SH-SY5Y (cell line): ENCODE measurements at regions not wholly inside any gene's neighbourhood (a gene's known extent, or its start where the extent isn't known, plus 50 kb on each side); places are given as distances from the start of the nearest gene placed in this dataset.

Experiments
- GATA2 ChIP-seq: IDR thresholded peaks from 2 replicates; pipeline ENCODE4 v1.6.1; 2011; ENCODE audit warnings: mild to moderate bottlenecking, low read depth, low read length
- GATA3 ChIP-seq: IDR thresholded peaks from 2 replicates; pipeline ENCODE4 v1.6.1; 2011; ENCODE audit warnings: low read depth, mild to moderate bottlenecking, low read length, moderate library complexity

DNA sequence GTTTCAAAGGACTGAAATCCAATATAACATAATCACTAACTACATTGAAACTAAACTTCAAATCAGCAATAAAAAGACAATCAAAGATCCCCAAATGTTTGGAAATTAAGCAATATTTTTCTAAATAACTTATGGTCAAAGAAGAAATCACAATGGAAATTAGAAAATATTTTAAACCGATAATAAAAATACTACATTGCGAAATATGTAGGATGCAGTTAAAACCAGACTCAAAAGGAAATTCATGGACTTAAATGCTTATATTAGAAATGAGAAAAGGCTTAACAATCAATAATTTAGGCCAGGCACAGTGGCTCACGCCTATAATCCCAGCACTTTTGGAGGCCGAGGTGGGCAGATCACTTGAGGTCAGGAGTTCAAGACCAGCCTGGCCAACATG, 79.0 kb upstream of the HAAO start:
- TF ChIP-seq GATA3 (no peak), GATA2 (no peak)

DNA sequence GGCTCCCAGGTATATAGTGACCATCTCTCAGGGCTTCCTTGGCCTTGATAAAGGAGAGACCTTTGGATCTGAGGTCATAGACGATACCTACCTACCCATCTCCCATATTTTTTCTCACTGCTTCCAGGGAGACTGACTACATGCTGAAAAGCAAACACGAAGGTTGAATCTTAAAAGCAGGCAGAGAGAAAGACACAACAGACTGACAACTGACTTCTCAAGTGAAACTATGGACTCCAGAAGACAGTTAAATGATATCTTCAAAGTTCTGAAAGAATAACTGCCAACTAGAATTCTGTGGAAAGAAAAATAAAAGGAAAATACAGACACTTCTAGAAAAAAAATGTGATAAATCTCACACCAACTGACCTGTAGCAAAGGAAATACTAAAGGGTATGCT, 76.5 kb upstream of the HAAO start:
- TF ChIP-seq GATA3 (no peak), GATA2 (no peak)

DNA sequence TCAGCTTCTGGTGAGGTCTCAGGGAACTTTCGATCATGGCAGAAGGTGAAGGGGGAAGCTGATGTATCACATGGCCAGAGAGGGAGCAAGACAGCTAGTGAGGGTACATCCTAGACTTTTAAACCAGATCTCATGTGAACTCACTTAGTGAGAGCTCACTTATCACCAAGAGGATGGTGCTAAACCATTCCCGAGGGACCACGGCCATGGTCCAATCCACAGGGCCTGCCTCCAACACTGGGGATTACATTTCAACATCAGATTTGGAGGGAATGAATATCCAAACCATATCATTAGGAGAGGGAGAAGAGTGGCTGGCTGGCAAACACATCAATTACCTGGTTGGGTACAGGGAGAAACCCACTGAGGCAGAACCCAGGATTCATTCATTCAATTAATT, 75.7 kb upstream of the HAAO start:
- TF ChIP-seq GATA3 (no peak), GATA2 (no peak)

DNA sequence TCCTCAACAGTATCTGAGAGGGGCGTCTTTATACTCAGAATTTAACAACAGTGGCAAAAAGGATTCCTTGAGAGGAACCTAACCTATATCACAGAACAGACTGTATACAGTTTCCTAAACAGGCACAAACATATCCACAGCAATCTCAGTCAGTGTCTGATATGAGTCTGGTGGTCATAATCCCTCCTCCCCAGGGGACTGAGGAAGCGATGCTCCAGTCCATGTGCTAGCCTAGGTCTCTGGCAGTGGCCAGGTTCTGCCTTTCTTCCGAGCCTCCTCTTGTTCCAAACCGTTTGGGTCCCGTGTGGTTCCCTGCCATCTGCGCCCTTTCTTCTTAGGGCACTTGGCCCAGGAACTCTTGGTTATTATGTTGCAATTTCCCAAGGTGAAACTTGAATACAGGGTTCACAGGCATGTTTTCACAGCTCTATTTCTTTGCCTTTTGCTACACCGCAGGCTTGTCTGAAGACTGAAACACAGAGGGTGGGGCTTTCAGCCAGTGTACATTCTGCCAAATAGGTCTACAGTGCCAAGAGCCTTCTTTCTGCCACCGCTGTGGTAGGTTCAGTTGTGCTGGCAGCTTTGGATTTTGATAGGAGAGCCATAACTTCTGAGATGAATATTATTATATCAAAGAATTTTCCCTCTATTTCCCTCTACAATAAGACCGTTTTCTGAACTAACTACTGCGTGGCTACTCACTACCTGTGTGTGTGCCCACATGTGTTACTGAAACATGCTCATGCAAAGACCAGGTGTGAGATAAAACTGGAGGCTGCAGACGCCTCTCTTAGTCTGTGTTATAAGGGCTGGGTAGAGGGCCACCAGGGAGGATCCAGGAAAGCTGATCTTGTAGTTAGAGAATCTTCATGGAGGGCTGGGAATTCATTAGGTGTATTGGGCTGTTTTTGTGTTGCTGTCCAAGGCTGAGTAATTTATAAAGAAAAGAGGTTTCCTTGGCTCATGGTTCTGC, 75.0 kb upstream of the HAAO start:
- no peak for TF ChIP-seq GATA3
- TF ChIP-seq GATA2 = no peak

DNA sequence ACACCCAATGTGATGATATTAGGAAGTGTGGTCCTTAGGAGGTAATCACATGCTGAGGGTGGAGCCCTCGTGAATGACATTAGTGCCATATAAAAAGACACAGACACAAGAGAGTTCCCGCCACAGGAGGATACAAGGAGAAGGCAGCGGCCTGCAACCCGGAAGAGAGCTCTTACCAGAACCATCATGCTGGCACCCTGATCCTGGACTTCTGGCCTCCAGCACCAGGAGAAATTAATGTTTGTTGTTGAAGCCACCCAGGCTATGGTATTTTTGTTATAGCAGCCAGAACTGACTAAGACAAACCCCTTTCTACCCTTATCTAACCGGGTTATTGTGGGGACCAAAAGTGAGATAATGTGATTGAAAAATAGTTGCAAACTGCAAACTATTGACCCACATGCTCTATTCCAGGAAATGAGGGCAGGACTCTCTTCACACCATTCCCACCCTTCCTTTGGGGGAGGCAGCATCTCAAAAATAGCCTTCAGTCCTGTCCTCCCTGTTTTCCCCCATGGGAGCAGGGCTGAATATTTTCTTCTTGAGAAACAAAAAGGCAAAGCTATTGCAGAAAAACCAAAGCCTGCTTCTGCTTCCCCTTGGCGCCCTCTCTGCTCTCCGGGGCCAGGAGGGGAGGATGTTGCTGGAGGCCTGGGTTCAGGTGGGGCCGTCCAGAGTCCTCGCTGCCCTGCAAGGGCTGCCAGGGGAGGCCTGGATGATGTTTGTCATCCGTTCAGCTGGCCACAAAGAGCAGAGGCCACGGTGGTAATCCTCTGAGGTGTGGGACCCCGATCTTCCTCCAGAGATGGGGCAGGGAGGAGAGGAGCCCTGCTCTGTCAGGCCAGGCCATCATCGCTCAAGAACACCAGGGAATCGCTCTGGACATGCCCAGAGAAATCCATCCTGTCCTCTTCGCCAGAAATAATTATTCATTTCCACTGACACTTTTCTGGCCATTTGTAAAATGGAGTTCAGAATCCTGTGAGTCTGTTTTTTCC, 73.8 kb upstream of the HAAO start:
- TF ChIP-seq GATA2 (no peak), GATA3 (no peak)

DNA sequence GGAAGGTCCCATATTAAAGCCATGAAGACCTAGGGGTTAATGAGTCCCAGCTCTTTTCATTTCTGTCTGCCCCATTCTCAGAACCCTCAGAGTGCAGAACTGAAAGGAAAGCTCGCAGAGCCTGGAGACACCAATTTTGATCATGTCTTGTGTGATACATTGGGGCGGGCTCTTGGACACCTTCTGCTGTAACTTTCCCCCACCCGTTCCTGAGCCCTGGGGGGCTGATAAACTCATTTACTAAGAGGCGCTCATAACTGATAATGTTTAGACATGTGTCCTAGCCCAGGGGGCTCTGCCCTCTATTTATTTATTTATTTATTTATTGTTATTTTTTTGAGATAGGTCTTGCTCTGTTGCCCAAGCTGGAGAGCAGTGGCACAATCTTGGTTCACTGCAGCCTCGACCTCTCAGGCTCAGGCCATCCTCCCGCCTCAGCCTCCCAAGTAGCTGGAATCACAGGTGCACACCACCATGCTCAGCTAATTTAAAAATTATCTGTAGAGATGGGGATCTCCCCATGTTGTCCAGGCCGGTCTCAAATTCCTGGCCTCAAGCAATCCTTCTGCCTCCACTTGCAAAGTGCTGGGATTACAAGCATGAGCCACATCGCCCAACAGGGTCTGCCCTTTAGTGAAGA, 72.4 kb upstream of the HAAO start:
- TF ChIP-seq GATA2 (no peak), GATA3 (no peak)

DNA sequence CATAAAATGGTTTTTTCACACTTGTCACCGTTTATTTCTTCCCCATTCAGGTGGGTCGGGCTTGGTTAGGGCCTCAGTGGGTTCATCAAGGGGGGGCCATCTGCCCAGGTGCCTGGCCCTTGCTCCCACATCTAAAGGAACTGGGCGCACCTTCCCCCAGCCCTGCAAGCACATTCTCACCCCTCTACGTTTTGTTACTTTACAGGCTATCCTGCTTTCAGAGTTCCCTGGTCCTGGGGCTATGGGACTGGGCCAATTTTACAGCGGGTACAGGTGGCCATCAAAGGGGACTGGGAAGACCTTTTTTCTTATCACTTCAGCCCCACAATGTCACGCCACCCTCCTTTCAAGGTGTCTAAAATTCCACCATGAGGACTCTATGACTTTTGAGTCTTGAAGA, 71.8 kb upstream of the HAAO start:
- TF ChIP-seq GATA2 = no peak

DNA sequence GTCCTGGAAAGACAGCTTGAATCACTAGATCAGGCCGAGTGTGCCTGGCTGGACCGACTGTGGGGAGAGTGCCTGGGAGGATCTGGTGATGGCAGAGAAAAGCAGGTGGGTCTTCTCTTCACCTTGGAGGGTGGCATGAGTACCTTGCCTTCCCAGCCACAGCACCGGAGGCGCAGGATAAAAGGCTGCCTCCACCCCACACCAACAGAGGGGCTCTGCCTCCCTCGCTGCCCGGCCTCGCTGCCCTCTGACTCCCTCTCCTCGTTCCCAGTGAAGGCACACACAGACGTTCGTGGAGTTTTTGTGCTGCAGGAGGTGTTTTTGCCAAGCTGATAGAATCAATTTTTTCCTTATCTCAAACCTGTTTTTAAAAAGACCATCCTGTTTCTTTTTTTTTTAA, 71.4 kb upstream of the HAAO start:
- no peak for TF ChIP-seq GATA3
- TF ChIP-seq GATA2 = no peak

DNA sequence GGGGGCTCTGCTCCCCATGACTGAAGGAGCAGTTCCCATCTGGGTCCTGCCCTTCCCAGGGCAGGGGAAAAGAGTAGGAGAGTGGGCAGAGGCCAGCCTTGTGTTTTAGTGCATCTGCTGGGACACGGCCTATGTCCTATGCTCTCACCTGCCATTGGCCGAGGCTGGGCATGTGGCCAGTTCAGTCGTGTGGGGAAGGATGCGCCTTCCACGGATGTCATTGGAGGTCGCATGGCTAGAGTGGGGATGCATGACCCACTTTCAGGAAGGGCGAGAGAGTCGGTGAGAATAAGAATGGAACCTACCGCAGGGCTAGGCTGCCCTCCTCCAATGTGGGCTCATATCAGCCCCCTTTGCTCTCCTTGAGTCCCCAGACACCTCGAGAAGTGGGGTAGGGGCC, 70.9 kb upstream of the HAAO start:
- TF ChIP-seq GATA2 = no peak
- no peak for TF ChIP-seq GATA3

DNA sequence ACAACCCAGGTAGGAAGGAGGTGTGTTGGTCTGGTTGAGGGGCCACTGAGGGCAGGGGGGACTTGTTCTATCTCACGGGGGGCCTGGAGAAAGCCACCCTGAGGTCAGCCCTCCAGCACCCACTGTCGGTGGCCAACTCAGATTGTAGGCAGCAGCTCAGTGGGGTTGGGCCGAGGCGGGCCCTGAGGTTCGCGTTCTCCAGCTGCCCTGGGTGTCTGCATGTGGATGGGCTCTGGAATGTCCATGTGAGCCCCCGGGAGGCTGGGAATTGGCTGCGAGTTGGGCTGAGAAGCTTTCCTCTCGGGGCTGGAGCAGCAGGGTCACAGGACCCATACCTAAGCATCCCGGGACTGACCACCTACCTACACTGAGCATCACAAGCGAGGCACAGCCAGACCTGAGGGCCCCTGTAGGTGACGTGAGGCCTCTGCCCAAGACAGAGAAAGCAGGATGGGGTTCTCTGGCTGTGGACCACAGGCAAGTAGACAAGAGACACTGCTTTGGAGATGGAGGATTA, 70.3 kb upstream of the HAAO start:
- TF ChIP-seq GATA3 = no peak
- no peak for TF ChIP-seq GATA2

DNA sequence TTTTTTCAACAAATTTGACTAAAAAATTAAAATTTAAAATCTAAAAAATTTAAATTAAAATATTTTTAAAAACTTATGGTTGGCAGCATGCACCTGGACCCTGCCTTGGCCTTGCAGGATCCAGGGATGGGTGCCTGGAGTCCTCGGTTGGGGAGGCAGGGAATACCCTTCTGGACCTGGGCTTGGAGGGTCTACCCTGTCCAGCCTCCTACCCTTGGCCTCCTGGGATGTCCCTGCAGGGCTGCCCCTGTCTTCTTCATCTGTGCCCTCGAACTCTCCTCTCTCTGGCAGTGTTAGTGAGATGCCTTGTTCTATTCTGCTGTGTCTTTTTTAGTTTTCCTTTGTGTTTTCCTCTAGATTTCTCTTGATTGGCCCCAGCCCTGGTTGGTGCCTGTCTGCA, 68.9 kb upstream of the HAAO start:
- no peak for TF ChIP-seq GATA2
- TF ChIP-seq GATA3 = no peak

DNA sequence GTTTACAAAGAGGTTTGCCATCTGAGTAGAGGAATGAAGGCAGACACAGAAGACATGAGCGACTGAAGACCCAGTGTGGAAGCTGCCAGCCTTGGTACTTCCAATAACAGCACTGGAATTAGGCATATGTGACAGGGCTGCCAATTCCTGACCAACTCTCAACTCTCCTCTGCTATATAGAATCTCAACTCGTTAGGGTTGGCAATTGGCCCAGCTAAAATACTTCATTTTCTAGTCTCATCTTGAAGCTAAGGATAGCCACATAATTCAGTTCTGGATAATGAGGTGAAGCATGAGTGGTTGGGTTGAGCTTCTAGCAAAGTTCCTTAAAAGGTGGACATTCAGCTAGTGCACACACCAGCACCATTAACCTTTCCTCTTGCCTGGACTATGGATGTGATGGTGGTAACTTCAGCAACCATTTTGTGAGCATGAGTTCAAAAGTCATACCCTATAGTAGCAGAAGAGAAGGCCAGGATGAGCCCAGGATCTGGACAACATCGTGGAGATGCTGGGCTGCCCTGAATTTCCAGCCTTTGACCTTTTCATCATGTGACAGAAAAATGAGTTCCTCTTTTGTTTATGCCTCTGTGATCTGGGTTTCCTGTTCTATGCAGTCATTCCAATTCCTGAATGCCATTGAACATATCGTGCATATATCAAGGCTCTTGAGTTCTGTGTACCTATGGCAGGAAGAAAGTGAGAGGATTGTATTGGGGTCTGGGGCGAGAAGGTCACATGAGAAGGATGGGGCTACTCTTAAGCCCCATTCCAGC, 68.1 kb upstream of the HAAO start:
- TF ChIP-seq GATA2 = no peak

DNA sequence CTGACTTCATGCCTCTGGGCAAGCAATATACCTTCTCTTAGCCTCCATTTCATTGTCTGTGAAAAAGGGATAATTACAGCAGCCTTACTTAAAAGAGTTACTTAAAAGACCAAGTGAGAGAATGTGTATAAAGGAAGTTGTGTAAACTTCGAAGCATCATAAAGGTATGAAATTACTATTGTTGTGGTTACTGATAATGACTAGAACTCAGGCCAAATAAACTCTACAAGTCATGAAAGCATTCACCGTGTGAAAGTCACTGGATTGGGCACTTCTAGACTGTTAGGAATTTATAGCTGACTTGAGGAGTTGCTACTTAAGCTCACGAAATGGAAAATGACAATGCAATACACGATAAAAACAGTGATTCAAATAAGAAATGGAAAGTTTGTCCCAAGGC, 67.4 kb upstream of the HAAO start:
- TF ChIP-seq GATA3 (no peak), GATA2 (no peak)

DNA sequence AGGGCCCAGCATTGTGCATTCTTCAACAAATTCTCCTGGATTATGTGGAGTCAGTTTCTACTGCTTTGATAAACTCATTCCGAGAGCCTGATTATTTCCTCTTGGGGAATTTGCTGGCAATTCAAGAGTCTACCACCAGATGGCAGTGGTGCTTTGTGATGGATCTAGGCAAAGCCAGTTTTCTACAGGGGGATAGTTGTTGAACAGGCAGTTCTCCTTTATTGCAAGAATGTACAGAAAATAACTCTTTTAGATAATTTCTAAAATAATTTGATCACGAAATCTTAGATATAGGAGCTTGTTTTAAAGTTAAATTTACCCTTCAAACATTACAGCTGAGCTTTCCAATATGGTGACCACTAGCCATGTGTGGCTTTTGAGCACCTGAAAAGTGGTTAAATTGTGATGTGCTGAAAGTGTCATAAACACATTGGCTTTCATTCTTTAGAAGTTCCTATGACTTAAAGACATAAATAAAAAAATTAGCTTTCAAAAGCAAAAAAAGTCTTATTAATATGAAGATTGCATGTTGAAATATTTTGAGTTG, 66.7 kb upstream of the HAAO start:
- TF ChIP-seq GATA3 = no peak
- no peak for TF ChIP-seq GATA2
